GM12878 (cell line): ENCODE measurements at regions not wholly inside any gene's neighbourhood (a gene's known extent, or its start where the extent isn't known, plus 50 kb on each side); places are given as distances from the start of the nearest gene placed in this dataset.

Experiments used
- ATAC-seq: fragments of 200-7000 bp; cut with Tn5 transposase; 3 replicates; pipeline ENCODE4 v1.9.1; 2020; ENCODE audit warnings: mild to moderate bottlenecking, moderate library complexity
- BruUV-seq: library from RNA; stranded (reverse); fragments of 400-500 nt; replicated peaks from 2 replicates; lab custom pipeline; 2021; lab: Mats Ljungman, UMichigan
- CTCF ChIA-PET: fragments of 300-600 bp; sonication (Branson Sonifier 250); formaldehyde crosslinking; extraction: SDS; loops from one replicate; lab custom pipeline; 2021; ENCODE audit warnings: inconsistent platforms; lab: Yijun Ruan, JAX
- POLR2A ChIA-PET: fragments of 350-600 bp; formaldehyde crosslinking; extraction: SDS; loops from one replicate; lab custom pipeline; 2021; ENCODE audit warnings: inconsistent platforms; lab: Charles Lee
- RAD21 ChIA-PET: fragments of 300-600 bp; sonication (Branson Sonifier 250); formaldehyde crosslinking; loops from one replicate; lab custom pipeline; 2023; ENCODE audit warnings: antibody characterized with exemption; ENCODE audit not compliant: unreplicated experiment; lab: Charles Lee
- SMC1A ChIA-PET: fragments of 300-600 bp; sonication (Branson Sonifier 250); formaldehyde crosslinking; loops from one replicate; lab custom pipeline; 2023; ENCODE audit not compliant: unreplicated experiment, uncharacterized antibody; lab: Charles Lee
- DNase-seq: peaks from one replicate; pipeline ENCODE4 v3.0.0-alpha.2; 2011; ENCODE audit warnings: low read depth, low spot score
- FAIRE-seq: peaks from 3 replicates; lab custom pipeline; 2011; peaks lifted over from hg19 to GRCh38; lab: Jason Lieb, UNC
- H2AFZ ChIP-seq: 2 replicates; pipeline ENCODE4 v1.6.0; 2011; ENCODE audit warnings: low read depth, low read length, control low read depth; ENCODE audit not compliant: control insufficient read depth
- H3K27ac ChIP-seq: 2 replicates; pipeline ENCODE4 v1.5.1; 2011; ENCODE audit warnings: control low read depth; ENCODE audit not compliant: control insufficient read depth, insufficient read depth
- H3K27me3 ChIP-seq, 2 experiments: replicated peaks in 1 of 2; 2 replicates each; pipeline versions ENCODE4 v1.6.0 to v1.6.1; 2011; ENCODE audit warnings: low read length in 1 of 2; ENCODE audit not compliant: control insufficient read depth in 2 of 2, insufficient read depth in 2 of 2
- H3K36me3 ChIP-seq, 2 experiments: 2 replicates each; pipeline ENCODE4 v1.5.1; 2011; ENCODE audit warnings: low read length in 1 of 2; ENCODE audit not compliant: control insufficient read depth in 2 of 2, insufficient read depth in 2 of 2
- H3K4me1 ChIP-seq: 2 replicates; pipeline ENCODE4 v1.6.1; 2011; ENCODE audit warnings: mild to moderate bottlenecking, low read length, moderate library complexity, mixed read lengths; ENCODE audit not compliant: control insufficient read depth, insufficient read depth
- H3K4me2 ChIP-seq: 2 replicates; pipeline ENCODE4 v1.6.0; 2011; ENCODE audit warnings: control low read depth; ENCODE audit not compliant: control insufficient read depth, insufficient read depth
- H3K4me3 ChIP-seq: fragments of 200-600 bp; sonication (generic); 2 replicates; pipeline ENCODE4 v1.5.1; 2016
- H3K79me2 ChIP-seq: 2 replicates; pipeline ENCODE4 v1.6.0; 2011; ENCODE audit warnings: low read length; ENCODE audit not compliant: control insufficient read depth, insufficient read depth
- H3K9ac ChIP-seq: 2 replicates; pipeline ENCODE4 v1.8.0; 2011; ENCODE audit warnings: low read length, control low read depth, mixed read lengths; ENCODE audit not compliant: control insufficient read depth, insufficient read depth
- H3K9me3 ChIP-seq: replicated peaks from 3 replicates; pipeline ENCODE4 v1.5.1; 2011; ENCODE audit warnings: mild to moderate bottlenecking, low read length; ENCODE audit not compliant: control insufficient read depth, insufficient read depth
- H4K20me1 ChIP-seq: 2 replicates; pipeline ENCODE4 v1.6.0; 2011; ENCODE audit not compliant: control insufficient read depth, insufficient read depth
- CBX5 ChIP-seq: sonication (generic); IDR thresholded peaks from 2 replicates; pipeline ENCODE4 v1.6.1; 2016; ENCODE audit warnings: low read depth, moderate library complexity, mild to moderate bottlenecking, inconsistent platforms
- EGR1 ChIP-seq, 2 experiments: IDR thresholded peaks; 1 replicate in 1 of 2; 2 replicates in 1 of 2; pipeline ENCODE4 v1.6.1; 2011 to 2012; ENCODE audit warnings: low read depth in 2 of 2, low read length in 2 of 2, borderline replicate concordance in 1 of 2, mild to moderate bottlenecking in 1 of 2, moderate library complexity in 1 of 2
- HDGF ChIP-seq: fragments of 450-650 bp; IDR thresholded peaks from 2 replicates; pipeline ENCODE4 v1.6.1; 2016; ENCODE audit warnings: antibody characterized with exemption
- KDM1A ChIP-seq: fragments of 200-600 bp; sonication (generic); IDR thresholded peaks from 2 replicates; pipeline ENCODE4 v1.6.1; 2016; ENCODE audit warnings: borderline replicate concordance
- LARP7 ChIP-seq: fragments of 450-650 bp; IDR thresholded peaks from 2 replicates; pipeline ENCODE4 v1.6.1; 2017; ENCODE audit warnings: mild to moderate bottlenecking
- MYC ChIP-seq: IDR thresholded peaks from 2 replicates; pipeline ENCODE4 v1.6.1; 2011; ENCODE audit warnings: mild to moderate bottlenecking, low read length, moderate library complexity, inconsistent platforms; ENCODE audit not compliant: insufficient read depth, insufficient replicate concordance, insufficient read length, severe bottlenecking
- SIX5 ChIP-seq: IDR thresholded peaks from 2 replicates; pipeline ENCODE4 v1.6.1; 2011; ENCODE audit warnings: mild to moderate bottlenecking, low read depth, low read length, moderate library complexity; ENCODE audit not compliant: severe bottlenecking
- WGBS: methylation state at CpG from one replicate; pipeline ENCODE4 v1.1.6; 2016; ENCODE audit warnings: low lambda C conversion rate; ENCODE audit not compliant: insufficient replicate concordance, insufficient coverage; ENCODE audit errors: missing lambda C conversion rate; 5-methylcytosine and 5-hydroxymethylcytosine counted together
- in situ Hi-C: fragments of 300-500 bp; cut with MboI; formaldehyde crosslinking; loops from 9 replicates; pipeline ENCODE4 v1.14.3; 2018; ENCODE audit warnings: mixed read lengths
- intact Hi-C: fragments of 100-400 bp; cut with micrococcal nuclease; formaldehyde crosslinking; loops from one replicate; pipeline ENCODE4 v1.14.2; 2022; ENCODE audit not compliant: unreplicated experiment

GRCh38 chr3:36196058-36196457, 184.2 kb upstream of the STAC start:
- BruUV-seq = no TSS peak
- ATAC-seq (no peak), FAIRE-seq (no peak), DNase-seq (no peak)
- Histone ChIP-seq H3K27ac (no peak overlapping the region), H3K4me2 (no peak overlapping the region), H4K20me1 (no peaks in the 10 kb centered on the region), H3K79me2 (no peaks in the 10 kb centered on the region), H3K36me3 (no peaks in the 10 kb centered on the region), H3K4me1 (no peaks in the 10 kb centered on the region), H3K4me3 (no peak overlapping the region), H2AFZ (no peak overlapping the region), H3K9ac (no peak overlapping the region), H3K27me3 (no peaks in the 10 kb centered on the region), H3K9me3 (no peaks in the 10 kb centered on the region)
- intact Hi-C loops = no loop called here
- in situ Hi-C loops = no loop called here
- TF ChIP-seq SIX5 (no peak), MYC (no peak), EGR1 (IDR thresholded peaks at IDR 0.05; ENCODE audit: borderline replicate concordance in 1 of 2, low read depth in 2 of 2, low read length in 2 of 2) (no peak), LARP7 (no peak), KDM1A (no peak)
- ChIA-PET SMC1A (interaction anchor here (1.2 kb wide), 1 partner anchor 23 kb away, joined by 3 read pairs; no protein-coding TSS in a partner anchor), CTCF (interaction anchor here (1.1 kb wide), 1 partner anchor 16 kb away, joined by 4 read pairs; no protein-coding TSS in a partner anchor), POLR2A (no interaction called here), RAD21 (no interaction called here)

- intact Hi-C loops = no loop called here
- Histone ChIP-seq H2AFZ (no peak overlapping the region), H4K20me1 (no peaks in the 10 kb centered on the region), H3K4me1 (no peaks in the 10 kb centered on the region), H3K4me3 (no peak overlapping the region), H3K4me2 (no peak overlapping the region), H3K27ac (no peak overlapping the region), H3K27me3 (no peaks in the 10 kb centered on the region), H3K9me3 (no peaks in the 10 kb centered on the region), H3K36me3 (no peaks in the 10 kb centered on the region), H3K9ac (no peak overlapping the region), H3K79me2 (no peaks in the 10 kb centered on the region)
- ChIA-PET RAD21 (no interaction called here), POLR2A (no interaction called here), SMC1A (interaction anchor here (1.2 kb wide), 1 partner anchor 22 kb away, joined by 3 read pairs; no protein-coding TSS in a partner anchor), CTCF (no interaction called here)
- WGBS = 8% methylated on average over 1 of the region's 1 CpG
- BruUV-seq = no TSS peak
- ATAC-seq (no peak), FAIRE-seq (no peak), DNase-seq (no peak)
- TF ChIP-seq HDGF (no peak), CBX5 (no peak), SIX5 (no peak)
- in situ Hi-C loops = no loop called here
Measured at GRCh38 chr3:36197151-36197550, 183.2 kb upstream of the STAC start.
